ENCODE measurements at regions not wholly inside any gene's neighbourhood (a gene's known extent, or its start where the extent isn't known, plus 50 kb on each side); places are given as distances from the start of the nearest gene placed in this dataset.

DNA sequence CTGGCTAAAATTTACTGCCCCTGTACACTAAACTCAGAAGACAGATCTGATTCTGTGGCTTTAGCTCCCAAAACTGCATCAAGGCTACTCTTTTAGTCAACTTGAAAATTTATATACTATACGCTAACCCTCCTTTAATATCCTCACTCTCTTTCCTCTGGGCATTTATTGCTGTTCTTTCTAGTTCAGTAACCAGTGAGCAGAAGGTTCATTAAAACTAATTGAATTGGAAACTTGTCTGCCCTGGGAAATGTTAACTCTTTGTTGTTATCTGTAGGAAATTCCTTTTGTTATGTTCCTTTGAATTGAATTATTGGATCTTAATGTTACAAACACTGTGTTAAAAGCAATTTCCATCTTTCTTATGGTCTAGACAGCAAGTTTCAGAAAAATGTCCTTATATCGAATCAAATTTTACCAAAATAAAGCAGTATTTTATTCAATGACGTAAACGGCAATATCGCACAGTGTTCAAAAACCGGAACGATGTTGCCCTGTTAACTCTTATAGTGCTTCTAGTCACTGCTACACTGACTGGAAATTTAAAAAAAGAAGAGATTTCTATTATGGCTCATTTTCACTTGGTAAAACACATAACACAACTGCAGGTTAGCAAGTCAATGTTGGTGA, 168.3 kb downstream of the NR4A2 start:
- DNase-seq (ENCODE audit: low spot score): peak; percentile 29

DNA sequence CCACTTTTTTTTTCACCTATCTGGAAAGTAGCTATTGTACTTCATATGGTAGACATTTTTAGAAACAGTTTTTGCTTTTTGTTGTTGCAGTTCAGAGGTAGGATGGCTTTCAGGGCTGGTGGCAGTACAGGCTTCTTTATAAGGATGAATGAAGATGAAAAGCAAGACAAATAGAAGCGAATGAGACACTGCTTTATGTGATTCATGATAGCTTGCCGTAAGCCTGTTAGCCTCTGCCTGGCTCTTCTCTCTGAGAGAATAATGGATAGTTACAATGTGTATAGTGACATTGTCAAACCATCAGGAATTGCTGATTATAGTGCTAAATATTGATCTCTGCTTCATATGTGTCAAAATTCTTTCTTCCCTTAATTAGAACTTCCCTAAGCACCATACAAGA, 173.7 kb downstream of the NR4A2 start:
- DNase-seq (ENCODE audit: low spot score): no peak

DNA sequence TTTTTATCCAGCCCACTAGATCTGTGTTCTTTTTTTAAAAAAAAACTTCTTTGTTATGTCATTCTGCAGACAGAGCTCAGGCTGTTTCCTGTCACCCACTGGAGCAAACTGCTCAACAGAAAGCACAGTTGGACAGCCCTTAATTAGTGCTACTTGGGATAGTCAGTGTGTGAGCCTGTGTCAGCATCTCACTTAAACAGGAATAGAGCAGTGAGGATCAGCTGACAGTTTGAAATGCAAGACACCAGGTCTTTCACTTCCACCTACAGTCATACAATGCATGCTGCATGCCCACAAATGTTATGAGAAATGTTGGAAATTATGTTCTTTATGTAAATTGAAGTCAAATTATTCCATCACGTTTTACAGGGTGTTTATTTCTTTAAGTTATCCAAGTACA, 174.9 kb downstream of the NR4A2 start:
- no peak for DNase-seq (ENCODE audit: low spot score)

DNA sequence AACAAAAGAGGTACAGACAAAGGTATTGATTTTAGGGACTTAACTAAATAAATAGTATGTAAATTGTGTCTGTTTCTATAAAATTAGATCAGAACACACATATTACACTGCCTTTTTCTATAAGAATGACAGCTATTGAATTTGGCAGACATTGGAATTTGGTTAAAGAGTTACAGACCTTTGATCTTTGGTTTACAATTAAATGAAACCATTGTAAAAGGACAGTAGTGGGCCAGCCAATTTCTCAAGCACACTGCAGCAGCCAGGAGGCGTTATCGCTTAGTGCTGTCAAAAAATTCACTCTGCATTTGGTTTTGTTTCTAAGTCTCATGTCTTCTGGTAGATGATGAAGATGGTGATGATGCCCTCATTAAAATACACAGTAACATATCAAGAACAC, 175.9 kb downstream of the NR4A2 start:
- DNase-seq (ENCODE audit: low spot score): peak; percentile 39

DNA sequence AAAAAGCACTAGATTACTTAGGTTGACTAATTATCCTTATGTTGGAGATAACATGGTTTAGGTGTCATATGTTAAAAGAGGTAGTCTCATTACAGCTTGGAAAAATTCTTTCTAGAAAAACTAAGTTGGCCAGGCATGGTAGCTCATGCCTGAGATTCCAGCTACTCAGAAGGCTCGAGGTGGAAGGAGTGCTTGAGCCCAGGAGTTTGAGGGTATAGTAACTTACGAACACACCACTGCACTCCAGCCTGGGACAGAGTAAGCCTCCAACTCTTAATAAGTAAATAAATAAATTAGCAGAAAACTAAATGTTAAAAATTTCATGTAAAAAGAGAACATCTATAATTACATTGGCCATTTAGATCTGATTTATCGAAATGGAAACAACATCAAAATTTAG, 177.2 kb downstream of the NR4A2 start:
- no peak for DNase-seq (ENCODE audit: low spot score)

DNA sequence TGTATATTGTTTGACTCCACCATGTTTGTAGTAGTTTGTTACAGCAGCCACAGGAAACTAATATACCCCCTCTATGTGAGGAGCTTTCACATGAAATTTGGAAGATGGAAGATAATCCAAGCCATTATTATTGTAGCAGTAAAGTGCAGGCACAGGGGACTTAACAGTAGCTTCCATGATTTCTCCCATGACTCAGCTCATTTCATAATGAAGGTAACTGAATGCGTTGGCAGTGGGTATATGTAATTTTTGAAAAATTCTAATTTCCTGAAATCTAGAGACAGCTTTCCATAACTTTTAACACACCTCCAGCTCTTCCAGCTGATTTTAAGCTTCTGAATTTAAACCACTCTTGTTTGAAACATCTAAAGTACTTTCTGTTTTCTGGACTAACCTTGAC, 181.2 kb downstream of the NR4A2 start:
- DNase-seq (ENCODE audit: low spot score): no peak

DNA sequence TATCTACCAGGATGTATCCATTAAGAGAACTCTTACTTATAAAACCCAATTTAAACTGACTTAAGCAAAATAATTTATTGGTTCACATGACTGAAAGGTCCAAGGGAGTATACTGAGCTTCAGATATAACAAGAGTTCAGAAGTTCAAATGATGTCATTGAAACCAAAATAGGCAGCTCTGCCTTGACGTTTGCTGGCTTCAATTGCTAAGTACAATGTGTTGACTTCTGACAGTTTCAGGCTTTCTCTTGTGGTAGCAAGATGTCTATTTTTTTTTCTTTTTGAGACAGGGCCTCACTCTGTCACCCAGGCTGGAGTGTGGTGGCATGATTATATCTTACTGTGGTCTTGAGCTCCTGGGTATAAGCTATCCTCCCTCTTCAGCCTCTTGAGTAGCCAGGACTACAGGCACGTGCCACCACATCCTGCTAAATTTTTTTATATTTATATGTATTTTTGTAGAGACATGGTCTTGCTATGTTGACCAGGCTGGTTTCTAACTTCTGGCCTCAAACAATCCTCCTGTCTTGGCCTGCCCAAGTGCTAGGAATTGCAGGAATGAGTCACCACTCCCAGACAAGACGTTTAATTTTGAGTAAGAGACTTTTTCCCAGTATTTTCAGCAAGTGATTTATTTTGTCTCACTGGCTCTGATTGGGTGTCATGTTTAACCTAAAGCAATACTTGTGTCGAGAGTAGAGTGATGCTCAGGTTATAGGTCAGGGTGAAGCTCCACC, 184.8 kb downstream of the NR4A2 start:
- DNase-seq (ENCODE audit: low spot score): no peak

DNA sequence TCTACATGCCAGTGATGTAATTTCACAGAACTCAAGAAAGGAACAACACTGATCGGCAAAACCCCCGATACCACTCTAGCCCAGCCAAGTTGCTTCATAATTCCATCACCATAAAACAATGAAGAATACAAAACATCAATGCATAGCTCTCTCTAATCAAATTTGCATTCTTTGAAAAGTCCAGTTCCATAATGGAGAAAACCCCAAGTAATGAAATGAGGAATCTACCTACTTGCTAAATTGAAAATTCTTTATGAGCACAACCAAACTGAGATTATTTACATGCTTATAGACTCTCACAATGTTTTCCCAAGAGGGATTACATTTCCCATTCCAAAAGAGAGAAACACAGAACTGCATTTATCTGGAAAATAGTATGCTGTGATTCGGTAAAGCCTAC, 186.5 kb downstream of the NR4A2 start:
- no peak for DNase-seq (ENCODE audit: low spot score)

DNA sequence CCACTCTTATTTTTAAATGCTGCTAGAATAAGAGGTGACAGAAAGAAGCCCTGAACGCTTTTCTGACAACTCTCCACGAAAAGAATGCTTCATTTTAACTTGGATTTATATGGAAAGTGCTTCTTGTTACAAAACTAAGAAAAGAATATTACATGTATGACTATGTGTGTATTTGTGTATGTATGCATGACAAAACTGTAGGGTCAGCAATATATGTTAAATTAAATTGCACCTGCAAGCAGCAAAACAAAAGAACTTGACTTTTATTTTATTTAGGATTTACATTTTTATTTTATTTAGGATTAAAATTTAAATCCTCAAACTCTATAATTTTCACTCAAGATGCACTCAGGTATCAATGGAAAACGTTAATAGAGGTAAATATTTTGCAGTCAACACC, 187.1 kb downstream of the NR4A2 start:
- no peak for DNase-seq (ENCODE audit: low spot score)

DNA sequence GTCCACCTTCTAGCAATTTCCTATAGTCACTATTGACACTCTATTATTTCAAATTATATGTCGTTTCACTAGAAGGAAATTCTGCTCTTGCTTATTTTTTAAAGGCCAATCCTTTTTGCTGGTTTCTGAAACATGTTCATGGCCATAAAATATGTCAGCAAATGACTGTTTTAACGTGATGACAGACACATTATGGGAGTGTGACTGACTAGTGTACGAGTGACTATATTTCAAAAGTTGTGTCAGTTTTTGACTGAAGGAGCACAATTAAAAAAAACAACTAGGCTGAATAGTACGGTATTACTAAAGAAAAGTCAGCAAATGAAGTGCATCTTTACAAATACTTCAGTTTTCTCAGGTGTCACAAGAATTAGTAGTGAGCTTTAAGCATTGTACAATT, 196.0 kb downstream of the NR4A2 start:
- no peak for DNase-seq (ENCODE audit: low spot score)

DNA sequence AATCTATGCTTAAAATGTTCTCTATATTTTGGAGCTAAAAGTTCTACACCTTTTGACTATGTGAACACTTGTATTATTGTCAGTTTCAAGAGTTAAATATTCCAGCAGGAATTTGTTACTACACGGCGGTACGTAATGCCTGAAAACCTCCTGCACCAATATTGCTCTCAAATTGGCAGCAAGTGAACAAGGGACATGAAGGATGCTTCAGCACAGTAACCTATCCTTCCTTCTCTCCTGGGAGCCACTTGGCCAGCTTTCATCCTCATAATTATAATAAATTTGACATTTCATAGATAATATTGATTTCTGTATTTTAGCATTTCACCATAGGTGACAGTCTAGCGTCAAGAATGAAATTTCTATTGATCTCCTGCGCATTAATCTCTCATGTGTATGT, 197.6 kb downstream of the NR4A2 start:
- DNase-seq (ENCODE audit: low spot score): no peak

DNA sequence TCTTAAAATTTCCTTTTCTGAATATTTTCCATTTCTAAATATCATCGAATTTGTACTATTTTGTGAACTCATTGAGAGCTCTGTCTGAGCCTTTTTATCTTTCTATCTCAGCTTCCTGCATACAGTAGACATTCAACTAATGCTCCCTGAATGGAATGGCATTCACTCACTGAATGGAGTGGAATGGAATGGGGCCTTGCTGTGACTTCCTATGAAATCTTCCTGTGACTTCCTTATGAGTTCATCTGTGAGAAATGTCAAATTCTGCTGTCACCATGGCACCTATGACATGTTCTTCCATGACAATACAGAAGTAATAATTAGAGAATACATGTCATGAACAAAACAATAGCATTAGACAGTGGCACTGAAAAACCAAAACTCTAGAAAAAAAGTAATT, 199.6 kb downstream of the NR4A2 start:
- no peak for DNase-seq (ENCODE audit: low spot score)

DNA sequence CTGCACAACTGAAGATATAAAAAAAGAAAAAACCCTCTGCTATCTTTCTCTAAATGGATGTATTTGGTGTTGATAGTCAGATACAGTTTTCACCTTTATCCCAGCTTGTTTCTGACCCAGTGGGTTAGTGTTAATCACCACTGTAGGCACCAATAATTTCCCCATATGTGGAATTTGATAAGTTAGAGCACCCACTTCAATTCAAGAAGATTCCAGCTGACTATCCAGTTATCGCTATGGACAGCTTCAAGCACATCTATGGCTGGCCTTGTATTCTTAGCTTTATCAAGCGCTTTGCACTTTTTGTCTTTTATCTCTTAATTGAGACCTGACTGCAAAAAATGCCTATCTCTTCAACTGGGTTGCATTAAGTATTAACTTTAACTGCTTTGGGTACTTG, 200.4 kb downstream of the NR4A2 start:
- no peak for DNase-seq (ENCODE audit: low spot score)

DNA sequence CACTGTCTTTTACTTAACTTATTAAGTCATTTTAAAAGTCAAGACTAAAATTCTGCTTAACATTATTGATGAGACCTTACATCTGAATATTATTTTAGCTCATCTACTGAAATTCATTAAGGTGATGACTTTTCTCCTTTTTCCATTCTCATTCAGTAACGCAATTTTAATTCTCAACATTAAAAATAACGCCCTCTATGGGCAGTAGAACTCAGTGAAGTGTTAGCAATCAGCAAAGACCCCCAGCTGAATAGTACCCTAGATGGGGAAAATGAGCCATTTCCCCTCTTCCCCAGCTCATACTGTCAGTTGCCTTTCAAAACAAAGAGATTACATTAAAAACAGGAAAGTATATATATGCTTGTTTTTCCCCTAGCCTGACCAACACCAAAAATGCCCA, 203.3 kb downstream of the NR4A2 start:
- DNase-seq (ENCODE audit: low spot score): no peak

DNA sequence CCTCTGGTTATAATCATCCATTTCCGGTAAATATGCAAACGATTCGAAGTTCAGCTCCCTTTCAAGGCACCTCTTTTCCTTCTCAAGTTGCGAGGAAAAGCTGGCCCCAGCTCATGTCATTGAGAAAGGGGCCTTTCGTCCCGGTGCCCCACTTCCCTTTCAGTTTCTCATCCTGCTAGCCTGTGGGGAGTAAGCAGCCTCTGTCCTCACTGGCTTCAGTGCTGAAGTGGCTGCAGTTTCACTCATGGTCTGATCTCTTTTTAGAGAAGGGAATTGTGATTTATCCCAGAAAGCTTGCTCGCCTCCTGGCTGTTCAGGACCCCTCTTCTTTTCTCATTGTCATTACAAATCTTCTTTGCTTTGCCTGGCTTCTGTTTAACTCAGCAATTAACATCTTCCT, 207.5 kb downstream of the NR4A2 start:
- DNase-seq (ENCODE audit: low spot score): no peak

DNA sequence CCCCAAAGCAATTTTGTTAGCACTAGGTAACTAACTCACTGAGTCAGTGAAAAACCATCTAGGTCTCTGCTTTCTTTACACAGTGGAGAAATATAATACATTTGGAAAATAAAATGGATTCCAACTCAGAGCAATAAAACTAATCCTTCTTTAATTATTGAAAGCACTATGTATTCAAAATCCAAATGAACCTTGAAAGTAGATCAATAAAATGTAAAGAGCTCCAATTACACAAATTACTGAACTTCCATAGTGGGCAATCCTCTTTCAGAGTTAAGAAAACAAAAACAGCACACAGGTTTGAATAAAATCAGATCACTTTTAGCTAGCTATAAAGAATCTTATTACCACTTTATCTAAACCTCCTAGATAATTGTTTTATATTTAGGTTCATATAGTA, 208.1 kb downstream of the NR4A2 start:
- no peak for DNase-seq (ENCODE audit: low spot score)

DNA sequence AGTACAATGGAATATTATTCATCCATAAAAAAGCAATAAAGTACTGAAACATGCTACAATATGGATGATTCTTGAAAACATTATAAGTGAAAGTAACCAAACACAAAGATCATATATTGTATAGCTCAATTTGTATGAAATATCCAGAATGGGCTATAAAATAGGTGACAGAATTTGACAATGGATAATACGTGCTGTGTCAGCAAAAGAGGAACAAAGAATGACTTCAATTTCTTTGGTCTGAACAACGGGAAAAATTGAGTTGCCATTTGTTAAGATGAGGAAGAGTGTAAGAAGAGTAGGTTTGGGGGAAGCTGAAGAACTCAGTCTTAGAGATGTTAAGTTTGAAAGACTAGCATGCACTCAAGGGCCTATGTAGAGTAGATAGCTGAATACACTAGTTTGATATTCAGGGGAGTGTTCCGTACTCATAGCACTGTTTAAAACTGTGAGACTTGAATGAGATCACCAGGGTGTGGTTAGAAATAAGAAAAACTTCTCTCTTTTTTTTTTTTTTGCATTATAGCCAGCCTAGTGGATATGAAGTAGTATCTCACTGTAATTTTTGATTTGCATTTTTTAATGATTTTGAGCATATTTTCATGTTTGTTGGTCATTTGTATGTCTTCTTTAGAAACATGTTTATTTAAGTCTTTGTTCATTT, 213.6 kb downstream of the NR4A2 start:
- no peak for DNase-seq (ENCODE audit: low spot score)

DNA sequence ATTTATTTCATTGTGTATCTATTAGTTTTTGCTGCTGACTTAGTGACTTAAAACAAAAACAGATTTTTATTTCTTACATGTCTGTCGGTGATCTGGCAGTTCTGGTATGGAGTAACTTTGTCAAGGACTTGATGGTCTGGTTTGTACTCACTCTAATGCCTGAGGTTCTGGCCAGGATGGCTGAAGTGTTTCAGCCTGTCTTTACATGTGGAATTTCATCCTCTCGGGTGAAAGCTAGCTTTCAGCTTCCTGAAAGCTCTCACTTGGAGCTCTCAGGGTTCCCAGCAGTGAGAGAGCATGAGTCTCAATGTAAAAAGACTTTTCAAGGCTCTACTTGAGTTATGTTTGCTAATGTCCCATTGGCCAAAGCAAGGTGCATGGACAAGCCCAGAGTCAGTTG, 216.4 kb downstream of the NR4A2 start:
- DNase-seq (ENCODE audit: low spot score): no peak

DNA sequence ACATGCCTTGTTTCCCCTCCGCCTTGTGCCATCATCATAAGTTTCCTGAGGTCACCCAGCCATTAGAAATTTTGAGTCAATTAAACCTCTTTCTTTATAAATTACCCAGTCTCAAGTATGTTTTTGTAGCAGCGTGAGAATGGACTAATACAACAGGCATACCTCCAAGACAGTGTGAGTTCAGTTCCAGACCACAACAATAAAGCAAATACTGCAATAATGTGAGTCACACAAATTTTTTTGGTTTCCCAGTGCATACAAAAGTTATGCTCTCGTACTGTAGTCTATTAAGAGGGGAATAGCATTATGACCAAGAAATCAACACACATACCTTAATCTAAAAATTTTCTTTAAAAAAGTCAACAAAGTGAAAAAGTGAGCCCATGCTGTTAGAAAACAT, 217.2 kb downstream of the NR4A2 start:
- no peak for DNase-seq (ENCODE audit: low spot score)

DNA sequence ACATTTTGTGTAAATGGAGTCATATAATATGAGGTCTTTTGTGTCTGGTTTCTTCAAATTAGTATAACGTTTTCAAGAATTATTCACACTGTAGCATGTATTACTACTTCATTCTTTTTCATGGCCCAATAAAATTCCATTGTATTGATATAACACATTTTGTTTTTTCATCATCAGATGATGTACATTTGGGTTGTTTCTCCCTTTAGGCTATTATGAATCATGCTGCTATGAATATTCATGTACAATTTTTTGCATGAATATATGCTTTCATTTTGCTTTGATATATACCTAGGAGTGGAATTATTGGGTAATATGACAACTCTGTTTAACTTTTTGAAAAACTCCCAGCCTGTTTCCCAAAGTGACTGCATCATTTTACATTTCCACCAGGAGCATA, 220.2 kb downstream of the NR4A2 start:
- DNase-seq (ENCODE audit: low spot score): no peak

DNA sequence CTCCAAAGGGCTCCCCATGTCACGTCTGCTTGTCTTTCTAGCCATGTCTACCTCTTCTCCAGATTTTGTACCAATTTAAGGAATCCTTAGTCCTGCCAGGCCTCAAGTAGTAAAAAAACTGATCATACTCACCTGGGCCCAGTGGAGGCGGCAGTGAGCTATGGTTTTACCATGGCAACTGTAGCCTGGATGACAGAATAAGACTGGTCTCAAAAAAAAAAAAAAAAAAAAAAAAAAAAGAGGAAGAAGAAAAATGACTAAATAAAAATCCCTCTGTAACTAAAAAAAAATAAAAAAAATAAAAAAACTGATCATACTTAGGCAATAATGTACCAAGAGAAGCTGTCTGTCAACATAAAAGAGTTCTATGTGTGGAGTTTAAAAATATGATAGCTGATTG, 221.6 kb downstream of the NR4A2 start:
- peak; percentile 13 for DNase-seq (ENCODE audit: low spot score)

DNA sequence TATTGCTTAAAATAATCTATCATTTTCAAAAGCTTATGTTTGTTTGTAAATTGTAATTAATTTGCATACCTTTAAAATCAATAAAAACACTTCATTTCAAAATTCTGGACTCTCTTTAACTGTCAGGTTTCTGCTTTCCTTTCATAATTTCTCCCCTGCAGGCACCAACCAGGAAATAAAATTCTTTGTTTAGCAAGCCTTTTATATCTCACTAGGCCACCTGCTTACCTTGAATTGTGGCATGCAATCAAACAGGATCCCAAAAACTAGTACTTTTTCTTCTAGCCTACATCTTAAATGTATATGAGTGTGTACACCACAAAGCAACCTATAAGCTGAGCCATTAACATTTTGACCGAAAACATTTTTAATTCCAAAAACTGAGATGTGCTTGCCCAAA, 233.1 kb downstream of the NR4A2 start:
- no peak for DNase-seq (ENCODE audit: low spot score)

DNA sequence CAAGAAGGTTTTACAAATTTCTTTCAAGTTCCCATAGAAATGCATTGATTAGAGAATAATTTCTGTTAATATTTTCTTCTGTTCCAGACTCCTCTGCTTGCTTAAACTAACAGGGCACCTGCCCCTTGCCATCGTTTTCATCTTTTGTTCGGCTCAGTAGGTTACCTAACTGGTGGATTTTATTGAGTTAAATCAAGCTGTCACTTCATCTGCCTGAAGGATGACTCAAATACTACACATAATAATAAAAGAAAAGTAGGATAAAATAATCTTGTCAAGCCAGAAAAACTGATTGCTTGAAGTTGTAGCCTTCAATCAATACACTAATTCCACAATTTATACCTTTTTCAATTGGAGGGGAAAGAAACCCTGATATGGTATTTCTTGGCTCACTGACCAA, 234.0 kb downstream of the NR4A2 start:
- DNase-seq (ENCODE audit: low spot score): no peak

All from SK-N-DZ (cell line).